GM23338 (cell line): ENCODE measurements at regions not wholly inside any gene's neighbourhood (a gene's known extent, or its start where the extent isn't known, plus 50 kb on each side); places are given as distances from the start of the nearest gene placed in this dataset.

Experiments used
- EZH2 ChIP-seq: fragments of 200-600 bp; sonication (generic); IDR thresholded peaks from one replicate; pipeline ENCODE4 v1.8.0; 2017; ENCODE audit warnings: antibody characterized with exemption, mild to moderate bottlenecking, low read depth; ENCODE audit not compliant: unreplicated experiment
- EZH2phosphoT487 ChIP-seq: fragments of 200-600 bp; sonication (generic); IDR thresholded peaks from one replicate; pipeline ENCODE4 v1.8.1; 2018; ENCODE audit warnings: antibody characterized with exemption; ENCODE audit not compliant: unreplicated experiment
- JUNB ChIP-seq: IDR thresholded peaks from one replicate; pipeline ENCODE4 v1.6.1; 2016; ENCODE audit warnings: antibody characterized with exemption; ENCODE audit not compliant: unreplicated experiment
- POLR2AphosphoS5 ChIP-seq: IDR thresholded peaks from 2 replicates; pipeline ENCODE4 v1.6.1; 2016; ENCODE audit warnings: antibody characterized with exemption, low read depth
- STAT1 ChIP-seq: IDR thresholded peaks from one replicate; pipeline ENCODE4 v1.6.1; 2016; ENCODE audit warnings: antibody characterized with exemption; ENCODE audit not compliant: unreplicated experiment
- ZNF114 ChIP-seq: fragments of 250-450 bp; sonication (Bioruptor Pico); IDR thresholded peaks from 2 replicates; pipeline ENCODE4 v1.5.0; 2020; ENCODE audit warnings: mild to moderate bottlenecking, moderate library complexity
- TF ChIP-seq, protein P1 (sequence below), 2 experiments: fragments of 200-600 bp in 1 of 2; sonication (generic) in 1 of 2; conservative IDR thresholded peaks; 2 replicates each; pipeline versions ENCODE4 v1.5.1 to v1.6.1; 2016 to 2017; ENCODE audit warnings: antibody characterized with exemption in 2 of 2, low read depth in 2 of 2, mild to moderate bottlenecking in 2 of 2, moderate library complexity in 1 of 2
- TF ChIP-seq, protein P2 (sequence below): IDR thresholded peaks from 2 replicates; pipeline ENCODE4 v1.6.1; 2016; ENCODE audit warnings: antibody characterized with exemption
- TF ChIP-seq, protein P3 (sequence below): IDR thresholded peaks from one replicate; pipeline ENCODE4 v1.6.1; 2018; ENCODE audit warnings: antibody characterized with exemption; ENCODE audit not compliant: unreplicated experiment
- TF ChIP-seq, protein P4 (sequence below): fragments of 250-450 bp; sonication (Bioruptor Pico); IDR thresholded peaks from 2 replicates; pipeline ENCODE4 v1.5.0; 2020; ENCODE audit warnings: mild to moderate bottlenecking, moderate library complexity

DNA sequence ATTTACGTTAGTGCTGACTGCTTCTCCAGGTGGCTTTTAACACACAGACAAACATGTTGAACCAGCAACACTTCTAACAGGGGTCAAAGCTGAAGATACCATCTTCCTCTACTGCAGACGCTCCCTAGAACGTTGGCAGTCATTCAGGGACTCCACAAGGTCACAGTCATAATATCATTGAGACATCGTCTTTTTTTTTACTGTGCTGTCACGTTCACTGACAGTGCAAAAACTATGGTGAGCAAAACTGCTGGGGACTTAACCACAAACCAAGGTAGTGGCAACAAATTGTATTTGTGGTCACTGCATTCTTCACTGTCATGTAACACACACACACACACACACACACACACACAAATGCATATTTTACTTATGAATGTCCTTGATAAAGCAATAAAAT, 244.9 kb downstream of the CASP12 start:
- TF ChIP-seq, protein P1, sequence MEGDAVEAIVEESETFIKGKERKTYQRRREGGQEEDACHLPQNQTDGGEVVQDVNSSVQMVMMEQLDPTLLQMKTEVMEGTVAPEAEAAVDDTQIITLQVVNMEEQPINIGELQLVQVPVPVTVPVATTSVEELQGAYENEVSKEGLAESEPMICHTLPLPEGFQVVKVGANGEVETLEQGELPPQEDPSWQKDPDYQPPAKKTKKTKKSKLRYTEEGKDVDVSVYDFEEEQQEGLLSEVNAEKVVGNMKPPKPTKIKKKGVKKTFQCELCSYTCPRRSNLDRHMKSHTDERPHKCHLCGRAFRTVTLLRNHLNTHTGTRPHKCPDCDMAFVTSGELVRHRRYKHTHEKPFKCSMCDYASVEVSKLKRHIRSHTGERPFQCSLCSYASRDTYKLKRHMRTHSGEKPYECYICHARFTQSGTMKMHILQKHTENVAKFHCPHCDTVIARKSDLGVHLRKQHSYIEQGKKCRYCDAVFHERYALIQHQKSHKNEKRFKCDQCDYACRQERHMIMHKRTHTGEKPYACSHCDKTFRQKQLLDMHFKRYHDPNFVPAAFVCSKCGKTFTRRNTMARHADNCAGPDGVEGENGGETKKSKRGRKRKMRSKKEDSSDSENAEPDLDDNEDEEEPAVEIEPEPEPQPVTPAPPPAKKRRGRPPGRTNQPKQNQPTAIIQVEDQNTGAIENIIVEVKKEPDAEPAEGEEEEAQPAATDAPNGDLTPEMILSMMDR (conservative IDR thresholded peaks at IDR 0.05; ENCODE audit: low read depth in 2 of 2) = no peak
- TF ChIP-seq EZH2 (no peak), EZH2phosphoT487 (no peak), STAT1 (no peak), POLR2AphosphoS5 (no peak), JUNB (no peak), ZNF114 (CRISPR knock-in tag) (no peak)
- TF ChIP-seq, protein P2, sequence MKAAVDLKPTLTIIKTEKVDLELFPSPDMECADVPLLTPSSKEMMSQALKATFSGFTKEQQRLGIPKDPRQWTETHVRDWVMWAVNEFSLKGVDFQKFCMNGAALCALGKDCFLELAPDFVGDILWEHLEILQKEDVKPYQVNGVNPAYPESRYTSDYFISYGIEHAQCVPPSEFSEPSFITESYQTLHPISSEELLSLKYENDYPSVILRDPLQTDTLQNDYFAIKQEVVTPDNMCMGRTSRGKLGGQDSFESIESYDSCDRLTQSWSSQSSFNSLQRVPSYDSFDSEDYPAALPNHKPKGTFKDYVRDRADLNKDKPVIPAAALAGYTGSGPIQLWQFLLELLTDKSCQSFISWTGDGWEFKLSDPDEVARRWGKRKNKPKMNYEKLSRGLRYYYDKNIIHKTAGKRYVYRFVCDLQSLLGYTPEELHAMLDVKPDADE = no peak
- TF ChIP-seq, protein P3, sequence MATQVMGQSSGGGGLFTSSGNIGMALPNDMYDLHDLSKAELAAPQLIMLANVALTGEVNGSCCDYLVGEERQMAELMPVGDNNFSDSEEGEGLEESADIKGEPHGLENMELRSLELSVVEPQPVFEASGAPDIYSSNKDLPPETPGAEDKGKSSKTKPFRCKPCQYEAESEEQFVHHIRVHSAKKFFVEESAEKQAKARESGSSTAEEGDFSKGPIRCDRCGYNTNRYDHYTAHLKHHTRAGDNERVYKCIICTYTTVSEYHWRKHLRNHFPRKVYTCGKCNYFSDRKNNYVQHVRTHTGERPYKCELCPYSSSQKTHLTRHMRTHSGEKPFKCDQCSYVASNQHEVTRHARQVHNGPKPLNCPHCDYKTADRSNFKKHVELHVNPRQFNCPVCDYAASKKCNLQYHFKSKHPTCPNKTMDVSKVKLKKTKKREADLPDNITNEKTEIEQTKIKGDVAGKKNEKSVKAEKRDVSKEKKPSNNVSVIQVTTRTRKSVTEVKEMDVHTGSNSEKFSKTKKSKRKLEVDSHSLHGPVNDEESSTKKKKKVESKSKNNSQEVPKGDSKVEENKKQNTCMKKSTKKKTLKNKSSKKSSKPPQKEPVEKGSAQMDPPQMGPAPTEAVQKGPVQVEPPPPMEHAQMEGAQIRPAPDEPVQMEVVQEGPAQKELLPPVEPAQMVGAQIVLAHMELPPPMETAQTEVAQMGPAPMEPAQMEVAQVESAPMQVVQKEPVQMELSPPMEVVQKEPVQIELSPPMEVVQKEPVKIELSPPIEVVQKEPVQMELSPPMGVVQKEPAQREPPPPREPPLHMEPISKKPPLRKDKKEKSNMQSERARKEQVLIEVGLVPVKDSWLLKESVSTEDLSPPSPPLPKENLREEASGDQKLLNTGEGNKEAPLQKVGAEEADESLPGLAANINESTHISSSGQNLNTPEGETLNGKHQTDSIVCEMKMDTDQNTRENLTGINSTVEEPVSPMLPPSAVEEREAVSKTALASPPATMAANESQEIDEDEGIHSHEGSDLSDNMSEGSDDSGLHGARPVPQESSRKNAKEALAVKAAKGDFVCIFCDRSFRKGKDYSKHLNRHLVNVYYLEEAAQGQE = no peak
- TF ChIP-seq, protein P4, sequence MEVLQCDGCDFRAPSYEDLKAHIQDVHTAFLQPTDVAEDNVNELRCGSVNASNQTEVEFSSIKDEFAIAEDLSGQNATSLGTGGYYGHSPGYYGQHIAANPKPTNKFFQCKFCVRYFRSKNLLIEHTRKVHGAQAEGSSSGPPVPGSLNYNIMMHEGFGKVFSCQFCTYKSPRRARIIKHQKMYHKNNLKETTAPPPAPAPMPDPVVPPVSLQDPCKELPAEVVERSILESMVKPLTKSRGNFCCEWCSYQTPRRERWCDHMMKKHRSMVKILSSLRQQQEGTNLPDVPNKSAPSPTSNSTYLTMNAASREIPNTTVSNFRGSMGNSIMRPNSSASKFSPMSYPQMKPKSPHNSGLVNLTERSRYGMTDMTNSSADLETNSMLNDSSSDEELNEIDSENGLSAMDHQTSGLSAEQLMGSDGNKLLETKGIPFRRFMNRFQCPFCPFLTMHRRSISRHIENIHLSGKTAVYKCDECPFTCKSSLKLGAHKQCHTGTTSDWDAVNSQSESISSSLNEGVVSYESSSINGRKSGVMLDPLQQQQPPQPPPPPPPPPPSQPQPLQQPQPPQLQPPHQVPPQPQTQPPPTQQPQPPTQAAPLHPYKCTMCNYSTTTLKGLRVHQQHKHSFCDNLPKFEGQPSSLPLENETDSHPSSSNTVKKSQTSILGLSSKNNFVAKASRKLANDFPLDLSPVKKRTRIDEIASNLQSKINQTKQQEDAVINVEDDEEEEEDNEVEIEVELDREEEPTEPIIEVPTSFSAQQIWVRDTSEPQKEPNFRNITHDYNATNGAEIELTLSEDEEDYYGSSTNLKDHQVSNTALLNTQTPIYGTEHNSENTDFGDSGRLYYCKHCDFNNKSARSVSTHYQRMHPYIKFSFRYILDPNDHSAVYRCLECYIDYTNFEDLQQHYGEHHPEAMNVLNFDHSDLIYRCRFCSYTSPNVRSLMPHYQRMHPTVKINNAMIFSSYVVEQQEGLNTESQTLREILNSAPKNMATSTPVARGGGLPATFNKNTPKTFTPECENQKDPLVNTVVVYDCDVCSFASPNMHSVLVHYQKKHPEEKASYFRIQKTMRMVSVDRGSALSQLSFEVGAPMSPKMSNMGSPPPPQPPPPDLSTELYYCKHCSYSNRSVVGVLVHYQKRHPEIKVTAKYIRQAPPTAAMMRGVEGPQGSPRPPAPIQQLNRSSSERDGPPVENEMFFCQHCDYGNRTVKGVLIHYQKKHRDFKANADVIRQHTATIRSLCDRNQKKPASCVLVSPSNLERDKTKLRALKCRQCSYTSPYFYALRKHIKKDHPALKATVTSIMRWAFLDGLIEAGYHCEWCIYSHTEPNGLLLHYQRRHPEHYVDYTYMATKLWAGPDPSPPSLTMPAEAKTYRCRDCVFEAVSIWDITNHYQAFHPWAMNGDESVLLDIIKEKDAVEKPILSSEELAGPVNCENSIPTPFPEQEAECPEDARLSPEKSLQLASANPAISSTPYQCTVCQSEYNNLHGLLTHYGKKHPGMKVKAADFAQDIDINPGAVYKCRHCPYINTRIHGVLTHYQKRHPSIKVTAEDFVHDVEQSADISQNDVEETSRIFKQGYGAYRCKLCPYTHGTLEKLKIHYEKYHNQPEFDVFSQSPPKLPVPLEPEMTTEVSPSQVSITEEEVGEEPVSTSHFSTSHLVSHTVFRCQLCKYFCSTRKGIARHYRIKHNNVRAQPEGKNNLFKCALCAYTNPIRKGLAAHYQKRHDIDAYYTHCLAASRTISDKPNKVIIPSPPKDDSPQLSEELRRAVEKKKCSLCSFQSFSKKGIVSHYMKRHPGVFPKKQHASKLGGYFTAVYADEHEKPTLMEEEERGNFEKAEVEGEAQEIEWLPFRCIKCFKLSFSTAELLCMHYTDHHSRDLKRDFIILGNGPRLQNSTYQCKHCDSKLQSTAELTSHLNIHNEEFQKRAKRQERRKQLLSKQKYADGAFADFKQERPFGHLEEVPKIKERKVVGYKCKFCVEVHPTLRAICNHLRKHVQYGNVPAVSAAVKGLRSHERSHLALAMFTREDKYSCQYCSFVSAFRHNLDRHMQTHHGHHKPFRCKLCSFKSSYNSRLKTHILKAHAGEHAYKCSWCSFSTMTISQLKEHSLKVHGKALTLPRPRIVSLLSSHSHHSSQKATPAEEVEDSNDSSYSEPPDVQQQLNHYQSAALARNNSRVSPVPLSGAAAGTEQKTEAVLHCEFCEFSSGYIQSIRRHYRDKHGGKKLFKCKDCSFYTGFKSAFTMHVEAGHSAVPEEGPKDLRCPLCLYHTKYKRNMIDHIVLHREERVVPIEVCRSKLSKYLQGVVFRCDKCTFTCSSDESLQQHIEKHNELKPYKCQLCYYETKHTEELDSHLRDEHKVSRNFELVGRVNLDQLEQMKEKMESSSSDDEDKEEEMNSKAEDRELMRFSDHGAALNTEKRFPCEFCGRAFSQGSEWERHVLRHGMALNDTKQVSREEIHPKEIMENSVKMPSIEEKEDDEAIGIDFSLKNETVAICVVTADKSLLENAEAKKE (CRISPR knock-in tag) = no peak
